CD4-positive, alpha-beta T cell (primary cell): ENCODE measurements at regions not wholly inside any gene's neighbourhood (a gene's known extent, or its start where the extent isn't known, plus 50 kb on each side); places are given as distances from the start of the nearest gene placed in this dataset.

ENCODE experiments used
- ATAC-seq: fragments of 200-7000 bp; cut with Tn5 transposase; one replicate; pipeline ENCODE4 v1.10.0; 2022; ENCODE audit warnings: mild to moderate bottlenecking; ENCODE audit not compliant: poor library complexity
- CTCF ChIA-PET: fragments of 350-600 bp; sonication (Branson Sonifier 250); formaldehyde crosslinking; loops from one replicate; lab custom pipeline; 2021; ENCODE audit warnings: antibody characterized with exemption, inconsistent platforms; lab: Charles Lee
- POLR2A ChIA-PET: fragments of 350-600 bp; sonication (Branson Sonifier 250); formaldehyde crosslinking; loops from one replicate; lab custom pipeline; 2021; ENCODE audit warnings: antibody characterized with exemption, inconsistent platforms; lab: Charles Lee
- DNase-seq, 14 experiments: peaks; one replicate each; pipeline ENCODE4 v3.0.0-alpha.2; 2013 to 2020; ENCODE audit warnings: mixed read lengths in 2 of 14
- H3K27ac ChIP-seq, 2 donors: one replicate each; pipeline versions ENCODE4 v1.5.1 to v1.7.0; 2013; ENCODE audit warnings: low read length in 2 of 2, low read depth in 1 of 2, mild to moderate bottlenecking in 1 of 2
- H3K27me3 ChIP-seq, 2 experiments: 1 replicate in 1 of 2; 2 replicates in 1 of 2; pipeline versions ENCODE4 v1.6.1 to v1.7.0; 2013; ENCODE audit warnings: low read length in 2 of 2, control low read depth in 1 of 2, mild to moderate bottlenecking in 1 of 2, moderate library complexity in 1 of 2; ENCODE audit not compliant: insufficient read depth in 2 of 2, control insufficient read depth in 1 of 2
- H3K36me3 ChIP-seq: one replicate; pipeline ENCODE4 v1.6.1; 2013; ENCODE audit warnings: low read length, control low read depth; ENCODE audit not compliant: insufficient read depth
- H3K4me1 ChIP-seq: one replicate; pipeline ENCODE4 v1.6.1; 2013; ENCODE audit warnings: low read length, control low read depth; ENCODE audit not compliant: insufficient read depth
- H3K4me3 ChIP-seq: one replicate; pipeline ENCODE4 v1.5.1; 2013; ENCODE audit warnings: mild to moderate bottlenecking, low read length, moderate library complexity
- H3K9me3 ChIP-seq, 2 experiments: 1 replicate in 1 of 2; 2 replicates in 1 of 2; pipeline versions ENCODE4 v1.6.1 to v1.7.0; 2013; ENCODE audit warnings: low read length in 2 of 2, mild to moderate bottlenecking in 2 of 2, control low read depth in 1 of 2, moderate library complexity in 1 of 2; ENCODE audit not compliant: control insufficient read depth in 1 of 2, insufficient read depth in 1 of 2
- H3K27ac Mint-ChIP-seq: one replicate; pipeline ENCODE4 v1.8.0; 2020; ENCODE audit warnings: mixed read lengths
- H3K27me3 Mint-ChIP-seq: one replicate; pipeline ENCODE4 v1.8.0; 2021; ENCODE audit warnings: mixed read lengths
- H3K36me3 Mint-ChIP-seq: one replicate; pipeline ENCODE4 v1.8.0; 2021; ENCODE audit warnings: low read depth, mixed read lengths
- H3K4me1 Mint-ChIP-seq: one replicate; pipeline ENCODE4 v1.8.0; 2021; ENCODE audit warnings: low read depth, mixed read lengths
- H3K4me3 Mint-ChIP-seq: one replicate; pipeline ENCODE4 v1.8.0; 2020; ENCODE audit warnings: mild to moderate bottlenecking, mixed read lengths
- H3K9me3 Mint-ChIP-seq: one replicate; pipeline ENCODE4 v1.8.0; 2020; ENCODE audit warnings: mixed read lengths
- intact Hi-C, 2 experiments: fragments of 100-400 bp; cut with DNase I in 1 of 2; cut with micrococcal nuclease in 1 of 2; formaldehyde crosslinking; loops; one replicate each; pipeline versions ENCODE4 v1.15.1 to v1.9.0; 2023 to 2025; cut with DNase I, micrococcal nuclease
- TF ChIP-seq, protein P1 (sequence below): fragments of 200-600 bp; IDR thresholded peaks from one replicate; pipeline ENCODE4 v1.8.0; 2022; ENCODE audit warnings: antibody characterized with exemption, mild to moderate bottlenecking

DNA sequence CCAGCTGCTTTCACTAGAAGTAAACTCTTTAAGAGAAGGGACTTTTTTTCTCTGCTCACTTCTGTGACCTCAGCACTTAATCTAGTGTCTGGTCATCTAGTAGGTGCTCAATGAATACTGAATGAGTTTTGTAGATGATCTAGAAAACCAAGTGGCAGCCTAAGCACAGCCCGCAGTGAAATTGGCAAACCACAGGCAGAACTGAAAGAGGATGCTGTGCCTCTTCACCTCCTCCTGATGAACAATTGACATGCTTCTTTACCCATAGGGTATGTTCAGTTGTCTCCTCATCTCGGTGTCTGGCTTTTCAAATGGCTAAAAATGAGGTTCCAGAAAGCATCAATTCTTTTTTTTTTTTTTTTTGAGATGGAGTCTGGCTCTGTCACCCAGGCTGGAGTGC, 399.5 kb downstream of the RMST start:
- intact Hi-C loops = no loop called here
- POLR2A ChIA-PET = no interaction called here
- CTCF ChIA-PET = no interaction called here
- TF ChIP-seq, protein P1, sequence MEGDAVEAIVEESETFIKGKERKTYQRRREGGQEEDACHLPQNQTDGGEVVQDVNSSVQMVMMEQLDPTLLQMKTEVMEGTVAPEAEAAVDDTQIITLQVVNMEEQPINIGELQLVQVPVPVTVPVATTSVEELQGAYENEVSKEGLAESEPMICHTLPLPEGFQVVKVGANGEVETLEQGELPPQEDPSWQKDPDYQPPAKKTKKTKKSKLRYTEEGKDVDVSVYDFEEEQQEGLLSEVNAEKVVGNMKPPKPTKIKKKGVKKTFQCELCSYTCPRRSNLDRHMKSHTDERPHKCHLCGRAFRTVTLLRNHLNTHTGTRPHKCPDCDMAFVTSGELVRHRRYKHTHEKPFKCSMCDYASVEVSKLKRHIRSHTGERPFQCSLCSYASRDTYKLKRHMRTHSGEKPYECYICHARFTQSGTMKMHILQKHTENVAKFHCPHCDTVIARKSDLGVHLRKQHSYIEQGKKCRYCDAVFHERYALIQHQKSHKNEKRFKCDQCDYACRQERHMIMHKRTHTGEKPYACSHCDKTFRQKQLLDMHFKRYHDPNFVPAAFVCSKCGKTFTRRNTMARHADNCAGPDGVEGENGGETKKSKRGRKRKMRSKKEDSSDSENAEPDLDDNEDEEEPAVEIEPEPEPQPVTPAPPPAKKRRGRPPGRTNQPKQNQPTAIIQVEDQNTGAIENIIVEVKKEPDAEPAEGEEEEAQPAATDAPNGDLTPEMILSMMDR = no peak
- DNase-seq (no peak), ATAC-seq (no peak)
- Mint-ChIP-seq H3K4me1 (no peaks in the 10 kb centered on the region), H3K36me3 (no peaks in the 10 kb centered on the region), H3K9me3 (no peaks in the 10 kb centered on the region), H3K27ac (no peak overlapping the region), H3K27me3 (no peaks in the 10 kb centered on the region), H3K4me3 (no peak overlapping the region)
- Histone ChIP-seq H3K27me3 (no peaks in the 10 kb centered on the region), H3K27ac (no peak overlapping the region), H3K4me3 (no peak overlapping the region), H3K36me3 (no peaks in the 10 kb centered on the region), H3K9me3 (peaks cover 0 to 6% of the 10 kb centered on the region in 2 experiments), H3K4me1 (no peaks in the 10 kb centered on the region)

DNA sequence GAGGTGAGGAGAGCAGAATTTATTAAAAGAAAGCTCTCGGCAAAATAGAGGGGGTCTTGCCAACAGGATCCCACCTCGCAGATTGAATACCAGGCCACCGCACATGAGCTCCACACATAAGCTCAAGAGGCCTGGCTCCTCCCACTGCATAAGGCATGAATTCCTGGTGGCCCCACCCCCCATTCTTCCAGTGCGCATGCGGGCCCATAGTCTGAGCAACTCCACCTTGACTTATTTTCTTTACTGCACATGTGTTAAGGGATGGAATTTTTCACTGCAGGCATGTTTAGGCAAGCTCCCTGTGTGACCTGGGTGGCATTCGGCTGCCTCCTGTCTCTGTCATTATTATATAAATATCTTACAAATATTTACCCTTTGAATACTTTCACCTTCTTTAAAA, 412.5 kb downstream of the RMST start:
- H3K27me3 ChIP-seq = no peaks in the 10 kb centered on the region
- H3K4me1 ChIP-seq = no peaks in the 10 kb centered on the region
- H3K4me1 Mint-ChIP-seq = no peaks in the 10 kb centered on the region
- DNase-seq = no peak
- H3K27ac Mint-ChIP-seq = no peak overlapping the region
- TF ChIP-seq, protein P1 = no peak
- peaks cover 5% of the 10 kb centered on the region for H3K9me3 Mint-ChIP-seq
- no peak for ATAC-seq
- no peaks in the 10 kb centered on the region for H3K9me3 ChIP-seq
- no peaks in the 10 kb centered on the region for H3K27me3 Mint-ChIP-seq
- ChIA-PET CTCF (no interaction called here), POLR2A (no interaction called here)
- no peaks in the 10 kb centered on the region for H3K36me3 Mint-ChIP-seq
- no peak overlapping the region for H3K4me3 ChIP-seq
- H3K36me3 ChIP-seq = no peaks in the 10 kb centered on the region
- no peak overlapping the region for H3K27ac ChIP-seq
- intact Hi-C loops = no loop called here
- no peak overlapping the region for H3K4me3 Mint-ChIP-seq

DNA sequence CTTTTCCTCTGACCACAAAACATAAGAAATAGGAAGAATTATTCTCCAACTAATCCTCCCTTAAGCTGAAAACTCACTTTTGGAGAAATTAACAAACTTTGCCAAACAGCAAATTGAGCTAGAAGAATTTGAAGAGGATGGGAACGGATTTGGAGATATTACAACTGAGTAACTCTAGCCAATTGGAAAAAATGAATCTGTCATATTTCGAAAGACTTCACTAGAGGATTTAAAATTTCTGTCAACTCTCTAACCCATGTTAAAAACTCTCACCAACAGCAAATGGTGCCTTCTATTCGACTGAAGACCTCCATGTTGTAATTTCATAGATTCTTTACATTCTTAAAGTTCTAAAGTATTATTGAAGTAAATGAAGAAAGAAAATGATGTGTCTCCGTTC, 414.2 kb downstream of the RMST start:
- ChIA-PET POLR2A (no interaction called here), CTCF (no interaction called here)
- H3K27me3 ChIP-seq = no peaks in the 10 kb centered on the region
- Mint-ChIP-seq H3K9me3 (peaks cover 5% of the 10 kb centered on the region), H3K4me3 (no peak overlapping the region), H3K27me3 (no peaks in the 10 kb centered on the region), H3K4me1 (no peaks in the 10 kb centered on the region), H3K27ac (no peak overlapping the region), H3K36me3 (no peaks in the 10 kb centered on the region)
- no peaks in the 10 kb centered on the region for H3K9me3 ChIP-seq
- DNase-seq (no peak), ATAC-seq (no peak)
- no peaks in the 10 kb centered on the region for H3K36me3 ChIP-seq
- no peaks in the 10 kb centered on the region for H3K4me1 ChIP-seq
- TF ChIP-seq, protein P1 = no peak
- intact Hi-C loops = no loop called here
- H3K4me3 ChIP-seq = no peak overlapping the region
- H3K27ac ChIP-seq = no peak overlapping the region
